GM18858 (cell line): ENCODE measurements at regions not wholly inside any gene's neighbourhood (a gene's known extent, or its start where the extent isn't known, plus 50 kb on each side); places are given as distances from the start of the nearest gene placed in this dataset.
A peak's percentile ranks its signal among the peaks of the same experiment; 100 is the strongest.
"Not testable (repeated sequence)": the region's sequence is repeated elsewhere in the genome, so short reads cannot be mapped to it uniquely, and the experiment has no call there.

ENCODE experiments used
- ATAC-seq: cut with Tn5 transposase; IDR thresholded peaks from one replicate; pipeline ENCODE4 v1.9.1; 2021; ENCODE audit not compliant: unreplicated experiment

DNA sequence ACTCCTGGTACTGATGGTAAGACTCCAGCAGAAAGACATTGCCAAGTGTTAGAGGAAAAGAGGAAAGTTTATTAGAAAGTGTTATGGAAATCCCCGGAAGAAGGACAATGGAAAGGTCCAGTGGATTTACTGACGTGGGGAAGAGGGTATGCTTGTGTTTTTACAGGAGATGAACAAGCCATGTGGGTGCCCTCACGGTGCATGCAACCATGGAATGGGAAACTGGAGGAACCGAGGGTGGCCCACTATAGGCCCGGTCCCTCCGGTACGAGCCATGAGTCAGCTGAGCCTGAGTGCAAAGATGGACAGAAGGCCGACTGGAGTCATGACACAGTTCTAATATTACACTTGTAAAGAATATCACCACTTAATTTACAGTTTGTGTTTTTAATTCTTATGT lies 123.3 kb upstream of the ZCCHC13 start:
- ATAC-seq = no peak

GRCh38 chrX:74179990-74180389 lies 124.0 kb upstream of the ZCCHC13 start:
- ATAC-seq = no peak

DNA sequence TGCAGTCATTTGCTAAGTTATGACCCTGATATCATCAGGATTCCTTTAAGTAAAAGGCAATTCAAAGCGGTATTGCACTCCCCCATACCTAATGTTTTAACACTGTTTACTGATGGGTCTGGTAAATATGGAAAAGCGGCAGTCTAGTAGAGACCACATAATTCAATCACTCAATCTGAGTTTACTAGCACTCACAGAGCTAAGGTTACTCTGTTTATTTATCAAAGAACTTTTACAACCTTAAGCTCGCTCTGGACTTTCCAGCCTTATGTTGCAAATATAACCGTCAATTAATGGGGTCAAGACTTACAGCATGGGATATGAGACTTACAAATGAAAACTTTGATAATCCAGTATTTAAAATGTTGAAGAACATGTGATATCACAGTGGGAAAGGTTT lies 124.5 kb upstream of the ZCCHC13 start:
- ATAC-seq = no peak

GRCh38 chrX:74179071-74179470 lies 124.9 kb upstream of the ZCCHC13 start:
- no peak for ATAC-seq

DNA sequence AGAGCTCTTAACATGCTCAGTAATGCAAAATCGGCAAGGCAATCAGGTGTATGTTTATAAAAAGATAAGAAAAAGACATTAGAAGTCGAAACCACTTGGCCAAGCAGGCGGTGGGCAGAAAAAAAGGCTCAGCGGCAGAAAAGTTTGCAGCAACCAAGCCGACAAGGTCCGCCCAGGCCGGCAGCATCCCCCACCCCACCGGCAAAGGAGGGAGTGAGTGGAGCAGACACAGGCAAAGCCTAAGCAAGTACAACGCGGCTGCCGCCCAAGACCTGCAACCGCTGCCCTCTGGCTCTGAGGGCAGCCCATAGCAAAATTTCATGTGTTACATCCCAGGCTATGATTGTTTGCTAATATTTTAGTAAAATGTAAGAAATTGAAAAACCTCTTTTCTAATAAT lies 125.4 kb upstream of the ZCCHC13 start:
- ATAC-seq = no peak

DNA sequence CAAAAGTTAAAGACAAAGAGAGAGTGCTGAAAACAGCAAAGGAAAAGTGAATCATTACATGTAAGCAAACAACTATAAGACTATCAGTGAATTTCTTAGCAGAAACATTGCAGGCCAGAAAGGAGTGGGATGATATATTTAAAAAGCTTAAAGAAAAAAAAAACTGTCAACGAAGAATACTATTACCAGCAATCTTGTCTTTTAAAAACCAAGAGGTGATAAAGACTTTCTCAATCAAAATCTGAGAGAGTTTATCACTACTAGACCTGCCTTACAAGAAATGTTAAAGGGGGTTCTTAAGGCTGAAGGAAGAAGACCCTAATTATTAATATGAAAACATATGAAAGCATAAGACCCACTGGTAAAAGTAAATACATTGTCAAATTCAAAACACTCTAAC lies 132.5 kb upstream of the ZCCHC13 start:
- no peak for ATAC-seq

- ATAC-seq = no peak
Measured at GRCh38 chrX:74162199-74162598, 141.8 kb upstream of the ZCCHC13 start.

DNA sequence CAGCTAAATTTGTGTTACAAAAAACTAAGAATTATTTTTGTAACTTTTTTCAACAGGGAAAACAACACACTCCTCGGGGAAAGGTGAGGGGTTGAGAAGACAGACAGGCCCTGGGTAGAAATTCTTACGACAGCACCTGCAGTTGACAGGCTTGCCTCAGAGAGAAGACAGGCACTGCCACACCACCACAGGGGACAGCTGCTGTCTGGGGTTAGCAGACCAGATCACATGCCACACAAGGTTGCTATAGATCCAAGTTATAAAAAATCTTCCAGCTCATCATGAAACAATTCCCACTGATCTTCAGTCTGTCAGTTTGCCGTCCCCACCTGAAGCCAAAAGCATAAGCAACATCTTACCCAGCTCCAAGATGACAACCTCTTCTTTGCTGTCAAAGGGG lies 143.2 kb upstream of the ZCCHC13 start:
- no peak for ATAC-seq

DNA sequence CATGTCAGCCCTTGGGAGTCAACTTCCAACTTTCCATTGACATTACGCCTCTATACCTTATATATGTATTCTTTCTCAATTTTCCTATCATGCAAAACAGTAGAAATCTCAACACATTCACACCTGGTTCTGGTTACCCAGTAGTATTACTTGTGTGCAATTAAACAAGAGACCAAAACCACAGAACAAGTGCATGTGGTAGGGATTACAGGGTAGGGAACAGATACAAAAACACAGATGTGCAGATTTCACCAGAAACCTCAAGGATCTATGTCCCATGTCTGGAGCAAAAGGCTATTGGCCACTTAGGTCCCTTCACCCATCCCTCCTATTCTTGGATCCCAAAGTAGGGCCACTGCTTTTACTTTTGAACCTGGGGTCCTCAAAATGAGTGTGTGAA lies 143.6 kb upstream of the ZCCHC13 start:
- no peak for ATAC-seq

DNA sequence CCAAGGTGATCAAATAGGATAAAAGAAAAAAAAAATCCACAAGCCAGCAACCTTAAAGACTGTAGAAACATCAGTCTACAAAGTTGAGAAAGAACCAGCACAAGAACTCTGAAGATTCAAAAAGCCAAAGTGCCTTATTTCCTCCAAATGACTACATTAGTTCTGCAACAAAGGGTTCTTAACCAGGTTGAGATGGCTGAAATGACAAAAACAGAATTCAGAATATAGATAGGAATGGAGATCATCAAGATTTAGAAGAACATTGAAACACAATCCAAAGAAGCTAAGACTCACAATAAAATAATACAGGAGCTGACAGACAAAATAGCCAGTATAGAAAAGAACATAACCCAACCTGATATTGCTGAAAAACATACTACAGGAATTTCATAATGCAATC lies 156.5 kb upstream of the ZCCHC13 start:
- no peak for ATAC-seq

- ATAC-seq = no peak
Measured at GRCh38 chrX:74138943-74139342, 165.0 kb upstream of the ZCCHC13 start.

DNA sequence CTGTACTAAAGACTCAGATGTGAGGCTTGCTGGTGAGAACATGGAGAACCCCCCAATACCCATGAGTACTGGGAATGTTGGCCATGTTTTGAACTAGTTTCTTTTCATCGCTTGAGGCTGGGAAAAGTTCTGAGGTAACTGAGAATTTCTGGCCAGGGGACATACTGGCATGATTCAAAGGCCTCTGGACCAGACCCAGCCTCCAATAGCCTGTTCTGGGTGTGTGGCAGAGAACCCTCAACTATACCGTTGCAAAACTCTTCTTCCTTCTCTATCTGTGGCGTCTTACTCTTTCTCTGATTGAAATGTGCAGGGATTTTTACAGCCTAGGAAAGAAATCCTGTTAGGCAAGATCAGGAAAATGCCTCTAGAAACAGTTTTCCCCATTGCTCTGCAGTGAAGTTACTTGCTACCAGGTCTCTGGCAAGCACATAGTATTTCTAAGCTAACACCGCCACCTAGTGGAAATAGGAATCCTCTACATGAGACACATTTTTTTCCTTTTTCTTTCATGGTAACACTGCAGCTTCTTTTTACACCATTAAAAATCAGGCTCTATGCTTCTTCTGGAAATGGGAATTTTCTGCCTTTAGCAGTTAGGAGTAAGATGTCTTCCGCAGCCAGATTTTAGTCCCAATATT lies 170.7 kb upstream of the ZCCHC13 start:
- peak; percentile 92 for ATAC-seq

GRCh38 chrX:74132280-74132679 lies 171.7 kb upstream of the ZCCHC13 start:
- no peak for ATAC-seq

DNA sequence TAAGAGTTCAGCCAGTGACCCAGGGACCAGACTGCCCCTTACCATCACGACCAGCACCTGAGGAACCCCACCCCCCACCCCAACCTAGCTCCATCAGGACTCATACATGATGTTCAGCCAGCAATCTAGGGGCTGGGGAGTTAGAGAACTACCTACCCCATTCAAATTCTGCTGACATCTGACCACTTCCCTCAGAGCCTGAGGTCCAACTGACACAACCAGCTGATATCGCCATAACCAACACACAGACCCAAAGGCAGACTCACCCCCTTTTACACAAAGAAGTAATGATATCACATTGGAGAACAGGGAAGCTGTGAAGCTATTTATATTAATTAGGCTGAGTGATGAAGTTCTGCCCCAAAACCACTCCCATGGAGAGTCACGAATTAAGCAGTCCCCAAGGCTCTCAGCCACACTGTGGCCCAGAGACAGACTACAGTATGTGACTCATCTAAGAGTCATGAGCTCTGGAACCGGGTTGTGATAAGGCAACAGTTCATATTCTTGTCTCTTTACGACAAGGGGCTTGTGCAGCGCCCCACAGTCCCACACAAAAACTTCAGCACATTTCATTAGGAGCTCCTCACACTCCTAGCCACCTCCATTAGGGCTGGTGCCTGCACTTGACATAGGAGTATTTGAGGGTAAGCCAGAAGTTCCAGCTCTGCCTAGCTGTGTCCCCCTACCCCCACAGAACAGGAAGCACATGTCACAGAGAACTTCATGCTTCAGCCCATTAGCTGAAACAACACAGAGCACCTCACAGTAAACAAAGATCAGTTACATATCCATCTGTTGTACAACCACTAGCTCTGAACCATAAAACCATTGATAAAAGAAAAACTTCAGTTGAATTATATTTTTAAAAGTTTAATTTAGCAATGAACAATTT lies 184.7 kb upstream of the ZCCHC13 start:
- no peak for ATAC-seq

DNA sequence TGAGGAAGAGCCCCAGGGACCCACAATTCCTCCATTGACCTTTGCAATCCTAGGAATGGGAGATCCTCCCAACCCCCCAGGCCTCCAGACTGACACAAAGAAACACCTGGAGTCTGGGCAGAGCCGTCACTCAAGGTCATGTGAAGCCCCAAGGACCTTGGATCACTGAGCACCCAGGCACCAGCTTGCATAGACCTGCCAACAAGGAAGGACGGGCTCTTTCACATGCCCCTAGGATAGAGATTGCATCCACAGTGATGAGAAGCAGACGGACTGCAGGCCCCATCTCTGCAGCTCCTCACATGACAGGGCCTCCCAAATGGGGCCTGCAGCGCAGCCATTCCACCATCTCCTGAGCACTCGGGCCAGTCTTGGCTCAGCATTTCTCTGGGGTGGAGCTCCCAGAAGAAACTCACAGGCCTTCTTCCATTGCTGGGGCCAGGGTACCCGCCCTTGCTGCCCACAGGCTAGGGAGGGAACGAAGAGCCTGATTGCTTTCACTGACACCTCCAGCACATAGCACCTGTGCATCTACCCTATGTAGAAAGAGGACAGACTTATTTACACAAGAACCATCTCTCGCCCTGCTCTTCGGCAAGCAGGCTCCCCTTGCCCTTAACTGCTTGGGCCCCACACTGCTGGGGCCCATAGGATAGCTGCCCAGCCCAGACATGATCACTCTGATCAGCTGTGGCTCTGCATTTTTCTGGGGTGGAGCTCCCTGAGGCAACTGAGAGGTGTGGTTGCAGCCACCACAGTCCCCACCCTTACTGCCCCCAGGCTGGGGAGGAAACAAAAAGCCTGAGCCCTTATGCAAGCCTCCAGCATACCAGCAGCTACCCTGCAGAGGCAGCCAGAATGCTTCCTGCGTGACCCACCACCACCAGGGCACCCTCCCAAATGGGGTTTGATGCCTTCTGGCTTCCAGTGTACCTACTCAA lies 185.7 kb upstream of the ZCCHC13 start:
- no peak for ATAC-seq

GRCh38 chrX:74111245-74111644 lies 192.7 kb upstream of the ZCCHC13 start:
- ATAC-seq = no peak

- ATAC-seq = no peak
Measured at GRCh38 chrX:74107666-74108065, 196.3 kb upstream of the ZCCHC13 start.

DNA sequence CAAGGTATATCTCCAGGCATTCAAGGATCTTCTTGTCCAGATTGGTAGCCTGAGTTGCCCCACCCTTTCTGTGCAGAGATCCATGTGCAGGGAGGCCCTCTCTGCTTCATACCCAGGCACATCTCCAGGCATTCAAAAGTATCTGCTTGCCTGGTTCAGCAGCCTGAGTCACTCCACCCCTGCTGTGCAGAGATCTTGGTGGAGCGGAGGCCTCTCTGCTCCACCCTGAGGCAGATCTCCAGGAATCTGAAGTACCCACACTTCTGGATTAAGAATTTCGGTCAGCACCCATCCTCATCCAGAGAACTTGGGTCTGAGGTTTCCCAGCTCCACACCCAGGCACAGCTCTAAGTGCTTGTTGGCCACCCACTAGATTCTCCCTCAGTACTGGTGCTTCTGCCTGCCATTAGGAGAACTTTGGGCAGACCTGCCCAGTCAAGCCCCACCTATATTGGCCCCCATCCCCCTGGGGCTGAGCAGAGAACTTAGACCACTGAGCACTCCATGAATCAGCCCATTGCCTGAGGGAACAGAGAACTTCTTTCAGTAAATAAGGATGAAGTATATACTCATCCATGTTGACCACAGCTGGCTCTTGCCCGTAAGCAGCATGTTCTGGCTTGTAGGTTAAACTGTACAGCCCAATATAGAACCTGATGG lies 199.5 kb upstream of the ZCCHC13 start:
- no peak for ATAC-seq

- ATAC-seq = not testable (repeated sequence)
Measured at GRCh38 chrX:74098407-74098806, 205.6 kb upstream of the ZCCHC13 start.

DNA sequence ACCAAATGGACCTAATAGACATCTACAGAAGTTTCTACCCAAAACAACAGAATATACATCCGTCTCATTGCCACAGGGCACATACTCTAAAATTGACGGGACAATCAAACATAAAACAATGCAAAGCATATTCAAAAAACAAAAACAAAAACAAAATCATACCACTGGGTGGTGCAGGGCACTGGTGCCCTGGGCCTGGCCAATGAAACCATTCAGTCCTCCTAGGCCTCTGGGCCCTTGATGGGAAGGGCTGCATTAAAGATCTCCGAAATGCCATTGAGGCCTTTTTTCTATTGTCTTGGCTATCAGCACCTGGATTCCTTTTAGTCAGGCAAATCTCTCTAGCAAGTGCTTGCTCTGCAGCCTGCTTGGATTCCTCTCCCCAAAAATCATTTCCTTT lies 213.9 kb upstream of the ZCCHC13 start:
- ATAC-seq = no peak
